ENCODE measurements at regions not wholly inside any gene's neighbourhood (a gene's known extent, or its start where the extent isn't known, plus 50 kb on each side); places are given as distances from the start of the nearest gene placed in this dataset.

- intact Hi-C loops (cut with DNase I), result no loop called here
- DNase-seq (no peak), ATAC-seq (no peak)
Measured at GRCh38 chr9:118262191-118262590, 558.0 kb downstream of the TLR4 start.

- no peak for DNase-seq
- ATAC-seq, result no peak
- intact Hi-C loops (cut with DNase I), result no loop called here
Measured at GRCh38 chr9:118263949-118264348, 559.7 kb downstream of the TLR4 start.

- DNase-seq, result no peak
- ATAC-seq, result no peak
- intact Hi-C loops (cut with DNase I), result no loop called here
Measured at GRCh38 chr9:118268046-118268445, 563.8 kb downstream of the TLR4 start.

GRCh38 chr9:118269623-118270022 is 565.4 kb downstream of the TLR4 start:
- DNase-seq, result no peak

GRCh38 chr9:118271331-118271730 is 567.1 kb downstream of the TLR4 start:
- intact Hi-C loops (cut with DNase I), result no loop called here
- ATAC-seq, result no peak
- DNase-seq, result no peak

More at GRCh38 chr9:118269623-118270022, 565.4 kb downstream of the TLR4 start:
- no peak for ATAC-seq
- intact Hi-C loops (cut with DNase I), result no loop called here

- DNase-seq (no peak), ATAC-seq (no peak)
- intact Hi-C loops (cut with DNase I), result no loop called here
Measured at GRCh38 chr9:118271936-118272335, 567.7 kb downstream of the TLR4 start.

- intact Hi-C loops (cut with DNase I), result no loop called here
Measured at GRCh38 chr9:118273048-118273447, 568.8 kb downstream of the TLR4 start.

GRCh38 chr9:118276784-118277183 is 572.6 kb downstream of the TLR4 start:
- intact Hi-C loops (cut with DNase I), result no loop called here
- no peak for ATAC-seq
- no peak for DNase-seq

More at GRCh38 chr9:118273048-118273447, 568.8 kb downstream of the TLR4 start:
- DNase-seq, result no peak
- no peak for ATAC-seq

GRCh38 chr9:118281772-118282171 is 577.6 kb downstream of the TLR4 start:
- intact Hi-C loops (cut with DNase I), result no loop called here
- no peak for ATAC-seq

GRCh38 chr9:118283488-118283887 is 579.3 kb downstream of the TLR4 start:
- DNase-seq, result no peak

More at GRCh38 chr9:118281772-118282171, 577.6 kb downstream of the TLR4 start:
- no peak for DNase-seq

GRCh38 chr9:118290116-118290515 is 585.9 kb downstream of the TLR4 start:
- intact Hi-C loops (cut with DNase I), result no loop called here
- no peak for DNase-seq
- no peak for ATAC-seq

More at GRCh38 chr9:118283488-118283887, 579.3 kb downstream of the TLR4 start:
- no peak for ATAC-seq
- intact Hi-C loops (cut with DNase I), result no loop called here

GRCh38 chr9:118295413-118295812 is 591.2 kb downstream of the TLR4 start:
- ATAC-seq, result no peak
- no peak for DNase-seq
- intact Hi-C loops (cut with DNase I), result no loop called here

GRCh38 chr9:118302721-118303120 is 598.5 kb downstream of the TLR4 start:
- no peak for DNase-seq
- intact Hi-C loops (cut with DNase I), result no loop called here
- ATAC-seq, result no peak

GRCh38 chr9:118303216-118303615 is 599.0 kb downstream of the TLR4 start:
- DNase-seq (no peak), ATAC-seq (no peak)
- intact Hi-C loops (cut with DNase I), result no loop called here

- intact Hi-C loops (cut with DNase I), result no loop called here
- ATAC-seq (no peak), DNase-seq (no peak)
Measured at GRCh38 chr9:118305331-118305730, 601.1 kb downstream of the TLR4 start.

GRCh38 chr9:118306801-118307200 is 602.6 kb downstream of the TLR4 start:
- intact Hi-C loops (cut with DNase I), result no loop called here
- no peak for DNase-seq

GRCh38 chr9:118313965-118314364 is 609.8 kb downstream of the TLR4 start:
- intact Hi-C loops (cut with DNase I), result no loop called here
- DNase-seq, result no peak
- ATAC-seq, result no peak

More at GRCh38 chr9:118306801-118307200, 602.6 kb downstream of the TLR4 start:
- no peak for ATAC-seq

- intact Hi-C loops (cut with DNase I), result no loop called here
- no peak for ATAC-seq
- no peak for DNase-seq
Measured at GRCh38 chr9:118316831-118317343, 612.7 kb downstream of the TLR4 start.

- intact Hi-C loops (cut with DNase I), result no loop called here
- DNase-seq (peak; percentile 43), ATAC-seq (peak; percentile 38 to 66)
Measured at GRCh38 chr9:118318770-118319431, 614.7 kb downstream of the TLR4 start.

- intact Hi-C loops (cut with DNase I), result no loop called here
- no peak for ATAC-seq
- DNase-seq, result no peak
Measured at GRCh38 chr9:118321788-118322187, 617.6 kb downstream of the TLR4 start.

- DNase-seq (no peak), ATAC-seq (no peak)
- intact Hi-C loops (cut with DNase I), result no loop called here
Measured at GRCh38 chr9:118324706-118325105, 620.5 kb downstream of the TLR4 start.
